NT2/D1 (cell line): ENCODE measurements at regions not wholly inside any gene's neighbourhood (a gene's known extent, or its start where the extent isn't known, plus 50 kb on each side); places are given as distances from the start of the nearest gene placed in this dataset.

Experiments used
- DNase-seq: peaks from one replicate; pipeline ENCODE4 v3.0.0-alpha.2; 2011; ENCODE audit warnings: low read depth, low spot score
- H3K27me3 ChIP-seq: 2 replicates; pipeline ENCODE4 v1.6.0; 2011; ENCODE audit warnings: mild to moderate bottlenecking; ENCODE audit not compliant: insufficient read length, insufficient read depth
- H3K36me3 ChIP-seq: 2 replicates; pipeline ENCODE4 v1.6.1; 2011; ENCODE audit warnings: mild to moderate bottlenecking, low read length, mixed read lengths; ENCODE audit not compliant: insufficient read depth, insufficient read length
- H3K4me1 ChIP-seq: 2 replicates; pipeline ENCODE4 v1.5.1; 2011; ENCODE audit not compliant: insufficient read depth, insufficient read length
- H3K4me3 ChIP-seq: 2 replicates; pipeline ENCODE4 v1.5.1; 2011; ENCODE audit warnings: low read depth; ENCODE audit not compliant: insufficient read length
- H3K9ac ChIP-seq: 2 replicates; pipeline ENCODE4 v1.6.0; 2011; ENCODE audit warnings: low read depth; ENCODE audit not compliant: insufficient read length
- H3K9me3 ChIP-seq: 2 replicates; pipeline ENCODE4 v1.5.1; 2011; ENCODE audit warnings: mild to moderate bottlenecking, low read length; ENCODE audit not compliant: insufficient read depth
- SUZ12 ChIP-seq: IDR thresholded peaks from 2 replicates; pipeline ENCODE4 v1.6.1; 2011; ENCODE audit not compliant: insufficient read length, insufficient read depth; ENCODE audit errors: extremely low read depth
- YY1 ChIP-seq: IDR thresholded peaks from 2 replicates; pipeline ENCODE4 v1.6.1; 2011; ENCODE audit not compliant: insufficient read length, insufficient read depth
- ZNF274 ChIP-seq: IDR thresholded peaks from 2 replicates; pipeline ENCODE4 v1.6.1; 2011; ENCODE audit warnings: mild to moderate bottlenecking, low read depth, low read length

DNA sequence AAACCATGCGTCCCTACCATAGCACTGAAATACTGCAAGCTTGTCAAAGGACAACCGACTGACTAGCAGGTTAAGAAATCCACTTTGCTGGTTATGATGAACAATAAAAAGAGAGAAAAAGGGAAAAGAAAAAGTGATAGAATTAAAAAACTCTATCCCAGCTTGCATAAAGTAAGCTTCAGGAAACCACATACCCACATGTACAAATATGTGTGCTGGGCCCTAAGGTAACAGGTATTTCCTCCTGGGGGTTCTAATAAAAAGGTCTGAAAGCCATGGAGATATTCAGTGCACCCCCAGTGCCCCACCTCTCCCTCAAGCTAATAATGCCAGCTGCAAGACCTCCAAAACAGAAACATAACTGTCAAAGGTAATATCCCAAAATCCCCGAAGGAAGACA is 248.6 kb upstream of the KLF14 start:
- TF ChIP-seq YY1: no peak
- TF ChIP-seq SUZ12: no peak
- TF ChIP-seq ZNF274: no peak
- H3K4me1 ChIP-seq: no peaks in the 10 kb centered on the region
- no peaks in the 10 kb centered on the region for H3K27me3 ChIP-seq
- H3K36me3 ChIP-seq: peaks cover 5% of the 10 kb centered on the region
- no peaks in the 10 kb centered on the region for H3K9me3 ChIP-seq
- H3K9ac ChIP-seq: no peak overlapping the region
- no peak for DNase-seq
- H3K4me3 ChIP-seq: no peak overlapping the region

DNA sequence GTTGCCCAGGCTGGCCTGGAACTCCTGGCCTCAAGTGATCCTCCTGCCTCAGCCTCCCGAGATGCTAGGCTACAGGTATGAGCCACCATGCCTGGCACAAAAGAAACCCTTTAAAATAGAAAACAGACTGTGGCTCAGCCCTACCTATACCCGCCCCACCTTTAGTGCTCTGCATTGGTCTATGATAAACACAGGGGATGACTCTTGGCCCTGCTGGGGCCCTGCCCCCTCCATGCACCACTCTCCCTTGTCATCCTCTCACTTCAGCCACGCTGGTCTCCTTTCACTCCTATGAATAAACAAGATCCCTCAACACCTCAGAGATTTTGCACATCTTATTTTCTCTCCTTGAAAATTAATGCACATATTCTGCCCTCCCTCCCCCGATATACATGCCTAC is 251.4 kb upstream of the KLF14 start:
- Histone ChIP-seq H3K4me1 (no peaks in the 10 kb centered on the region), H3K36me3 (peaks cover 5% of the 10 kb centered on the region), H3K4me3 (no peak overlapping the region), H3K9ac (no peak overlapping the region), H3K27me3 (no peaks in the 10 kb centered on the region), H3K9me3 (no peaks in the 10 kb centered on the region)
- no peak for TF ChIP-seq YY1
- no peak for TF ChIP-seq ZNF274
- no peak for TF ChIP-seq SUZ12
- DNase-seq: no peak

DNA sequence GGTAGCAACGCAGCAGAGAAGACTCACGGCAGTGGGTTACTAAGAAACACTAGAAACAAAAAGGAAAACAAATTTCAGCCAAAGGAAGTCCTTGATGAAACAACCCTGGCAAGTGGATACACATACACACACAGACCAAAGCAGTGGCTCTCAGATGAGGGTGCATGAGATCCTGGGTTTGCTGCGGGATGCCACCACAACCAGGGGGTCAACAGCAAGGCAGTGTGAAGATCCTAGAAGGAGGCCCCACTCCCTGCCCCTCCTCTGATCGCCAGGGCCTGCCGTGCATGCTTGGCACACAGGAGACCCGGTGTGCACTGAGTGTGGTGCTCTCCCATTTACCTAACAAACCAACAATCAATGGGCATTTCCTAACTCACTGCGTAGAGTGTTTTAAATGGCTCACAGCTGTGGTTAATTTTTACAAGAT is 252.3 kb upstream of the KLF14 start:
- Histone ChIP-seq H3K36me3 (peaks cover 5% of the 10 kb centered on the region), H3K27me3 (no peaks in the 10 kb centered on the region), H3K4me1 (no peaks in the 10 kb centered on the region), H3K9ac (no peak overlapping the region), H3K9me3 (no peaks in the 10 kb centered on the region), H3K4me3 (no peak overlapping the region)
- no peak for DNase-seq
- TF ChIP-seq SUZ12: no peak
- no peak for TF ChIP-seq YY1
- TF ChIP-seq ZNF274: no peak

DNA sequence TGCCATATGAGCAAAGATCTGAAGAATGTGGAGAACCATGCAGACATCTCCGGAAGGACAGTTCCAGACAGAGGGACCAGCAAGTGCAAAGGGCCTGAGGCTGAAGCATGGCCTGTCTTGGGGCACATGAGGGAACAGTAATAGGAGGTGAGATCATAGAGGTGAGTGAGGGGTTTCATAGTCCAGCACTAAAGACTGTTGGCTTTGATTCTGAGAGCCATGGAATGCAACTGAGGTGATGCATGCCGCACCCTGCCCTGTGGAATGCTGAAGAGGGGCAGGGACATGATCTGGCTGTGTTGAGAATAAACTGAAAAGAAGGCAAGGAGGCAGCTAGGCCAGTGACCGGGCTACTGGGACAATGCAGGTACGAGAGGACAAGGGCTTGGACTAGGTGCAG is 253.1 kb upstream of the KLF14 start:
- no peaks in the 10 kb centered on the region for H3K4me1 ChIP-seq
- no peak overlapping the region for H3K9ac ChIP-seq
- H3K4me3 ChIP-seq: no peak overlapping the region
- H3K9me3 ChIP-seq: no peaks in the 10 kb centered on the region
- TF ChIP-seq YY1: no peak
- no peak for TF ChIP-seq ZNF274
- no peak for TF ChIP-seq SUZ12
- DNase-seq: no peak
- H3K36me3 ChIP-seq: peaks cover 5% of the 10 kb centered on the region
- no peaks in the 10 kb centered on the region for H3K27me3 ChIP-seq

DNA sequence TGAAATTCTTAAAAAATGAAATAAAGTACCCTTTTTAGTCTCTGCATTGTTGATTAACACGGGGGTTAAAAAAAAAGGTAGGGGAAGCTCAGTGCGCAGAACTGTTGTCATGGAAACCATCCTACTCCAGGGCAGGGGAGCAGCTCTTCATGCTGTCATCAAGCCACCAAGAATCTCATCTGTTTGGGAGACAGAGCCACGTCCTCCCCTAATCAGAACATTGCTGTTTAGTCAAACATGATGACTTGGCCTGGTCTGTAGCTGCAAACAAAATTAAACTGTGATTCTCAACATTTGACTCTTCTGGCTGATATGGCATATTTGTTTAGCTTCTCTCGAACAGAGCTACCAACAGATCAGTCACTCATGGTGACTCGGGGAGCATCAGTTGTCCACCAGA is 254.4 kb upstream of the KLF14 start:
- no peak for DNase-seq
- H3K36me3 ChIP-seq: peaks cover 2% of the 10 kb centered on the region

DNA sequence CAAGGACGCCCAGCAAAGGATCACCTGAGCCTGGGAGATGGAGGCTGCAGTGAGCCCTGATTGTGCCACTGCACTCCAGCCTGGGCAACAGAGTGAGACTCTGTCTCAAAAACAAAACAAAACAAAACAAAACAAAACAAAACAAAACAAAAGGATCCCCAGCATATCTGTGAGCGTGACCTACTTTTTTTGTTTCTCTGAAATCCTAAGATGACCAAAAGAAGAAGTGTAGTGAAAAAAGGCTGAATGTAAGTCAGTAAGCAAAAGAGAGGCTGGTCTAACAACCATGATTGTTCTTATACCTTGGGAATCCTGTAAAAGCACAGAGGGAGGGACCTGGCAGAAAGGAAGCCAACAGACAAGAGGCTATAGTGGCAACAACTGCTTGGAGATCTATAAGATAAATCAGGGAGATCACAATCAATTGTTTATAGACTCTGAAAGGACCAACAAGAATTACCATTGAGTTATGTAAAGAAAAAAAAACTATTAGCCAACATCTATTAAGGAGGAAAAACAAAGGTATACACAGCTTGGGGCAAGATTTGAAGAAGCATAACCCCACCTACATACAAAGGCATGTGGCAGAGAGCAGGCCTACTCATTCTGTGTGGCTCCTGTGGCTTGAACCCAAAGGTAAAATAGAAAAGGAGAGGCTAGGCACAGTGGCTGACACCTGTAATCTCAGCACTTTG is 255.2 kb upstream of the KLF14 start:
- Histone ChIP-seq H3K36me3 (no peaks in the 10 kb centered on the region), H3K9me3 (no peaks in the 10 kb centered on the region), H3K9ac (no peak overlapping the region), H3K27me3 (no peaks in the 10 kb centered on the region), H3K4me1 (no peaks in the 10 kb centered on the region), H3K4me3 (no peak overlapping the region)
- no peak for DNase-seq
- TF ChIP-seq YY1: no peak
- no peak for TF ChIP-seq SUZ12

More for the DNA sequence above, 254.4 kb upstream of the KLF14 start:
- no peaks in the 10 kb centered on the region for H3K9me3 ChIP-seq
- no peaks in the 10 kb centered on the region for H3K27me3 ChIP-seq
- H3K4me3 ChIP-seq: no peak overlapping the region
- no peak overlapping the region for H3K9ac ChIP-seq
- TF ChIP-seq ZNF274 (no peak), SUZ12 (no peak), YY1 (no peak)
- no peaks in the 10 kb centered on the region for H3K4me1 ChIP-seq

DNA sequence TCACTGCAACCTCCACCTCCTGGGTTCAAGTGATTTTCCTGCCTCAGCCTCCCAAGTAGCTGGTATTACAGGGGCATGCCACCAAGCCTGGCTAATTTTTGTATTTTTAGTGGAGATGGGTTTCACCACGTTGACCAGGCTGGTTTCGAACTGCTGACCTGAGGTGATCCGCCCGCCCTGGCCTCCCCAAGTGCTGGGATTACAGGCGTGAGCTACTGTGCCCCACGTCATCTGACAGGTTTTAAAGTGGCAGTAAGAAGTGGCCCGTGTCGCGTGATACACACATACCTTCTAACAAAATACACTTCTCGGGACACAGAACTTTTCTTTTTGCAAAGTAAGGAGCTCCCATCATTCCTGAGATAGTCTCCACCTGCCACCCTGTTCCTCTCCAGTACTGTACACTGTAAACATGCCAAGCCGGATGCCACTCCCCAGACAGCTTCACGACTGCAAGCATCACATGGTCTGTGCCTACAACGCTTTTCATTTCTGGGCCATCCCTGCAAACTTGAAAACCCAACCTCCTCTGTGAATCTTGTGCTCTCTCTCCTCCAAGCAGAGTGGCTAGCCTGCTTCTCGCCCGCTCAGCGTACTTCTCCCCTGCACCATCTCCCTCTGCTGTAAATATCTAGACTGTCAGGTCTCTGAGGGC is 256.3 kb upstream of the KLF14 start:
- no peaks in the 10 kb centered on the region for H3K9me3 ChIP-seq
- TF ChIP-seq SUZ12 (no peak), YY1 (no peak), ZNF274 (no peak)
- no peak for DNase-seq
- H3K36me3 ChIP-seq: no peaks in the 10 kb centered on the region
- H3K4me1 ChIP-seq: no peaks in the 10 kb centered on the region
- no peaks in the 10 kb centered on the region for H3K27me3 ChIP-seq
- no peak overlapping the region for H3K4me3 ChIP-seq
- no peak overlapping the region for H3K9ac ChIP-seq
